Fibroblast of gingiva (primary cell): ENCODE measurements at regions not wholly inside any gene's neighbourhood (a gene's known extent, or its start where the extent isn't known, plus 50 kb on each side); places are given as distances from the start of the nearest gene placed in this dataset.
A peak's percentile ranks its signal among the peaks of the same experiment; 100 is the strongest.

Experiments
- DNase-seq: peaks from one replicate; pipeline ENCODE4 v3.0.0-alpha.2; 2011; ENCODE audit warnings: low read depth

GRCh38 chr15:38176155-38176554, 76.5 kb upstream of the SPRED1 start:
- peak; percentile 73 for DNase-seq

- DNase-seq: peak; percentile 70
Measured at GRCh38 chr15:38176691-38177090, 75.9 kb upstream of the SPRED1 start.

- DNase-seq: no peak
Measured at GRCh38 chr15:38182900-38183299, 69.7 kb upstream of the SPRED1 start.

GRCh38 chr15:38186507-38186906, 66.1 kb upstream of the SPRED1 start:
- no peak for DNase-seq

- DNase-seq: no peak
Measured at GRCh38 chr15:38187630-38188313, 64.9 kb upstream of the SPRED1 start.

GRCh38 chr15:38189671-38190295, 62.9 kb upstream of the SPRED1 start:
- no peak for DNase-seq

- DNase-seq: no peak
Measured at GRCh38 chr15:38190501-38190900, 62.1 kb upstream of the SPRED1 start.

- DNase-seq: no peak
Measured at GRCh38 chr15:38192496-38192895, 60.1 kb upstream of the SPRED1 start.

GRCh38 chr15:38193496-38193895, 59.1 kb upstream of the SPRED1 start:
- DNase-seq: peak; percentile 37

DNA sequence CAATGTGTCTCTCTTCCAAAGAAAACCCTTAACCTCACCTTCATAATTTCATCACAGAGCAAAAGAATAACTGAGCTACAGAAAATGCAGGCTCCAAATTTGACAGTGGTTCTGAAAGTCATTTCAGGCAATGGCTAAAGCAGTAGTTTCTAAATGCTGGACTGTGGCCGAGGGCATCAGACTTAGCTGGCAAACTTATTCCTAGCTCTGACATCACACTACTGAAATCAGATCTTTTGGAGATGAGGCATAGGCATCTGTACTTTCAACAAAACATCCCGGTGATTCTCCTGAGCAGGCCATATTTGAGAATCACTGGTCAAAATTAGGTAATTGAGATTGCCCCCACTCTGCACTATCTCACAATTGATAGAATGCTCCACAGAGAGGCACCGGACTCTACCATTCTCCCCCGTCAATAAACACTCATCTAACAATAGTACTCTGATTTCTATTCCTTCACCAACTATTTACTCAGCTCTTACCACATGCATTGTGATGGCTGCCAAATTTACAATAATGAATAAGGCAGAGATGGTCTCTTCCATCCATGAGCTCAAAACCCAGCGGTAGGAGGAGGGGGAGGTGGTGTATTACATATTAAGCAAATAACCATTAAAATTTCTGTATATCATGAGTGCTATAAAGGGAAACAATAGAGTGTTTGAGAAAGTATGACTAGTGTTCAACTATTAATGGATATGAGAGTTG, 57.3 kb upstream of the SPRED1 start:
- DNase-seq: peak; percentile 86

GRCh38 chr15:38196076-38196475, 56.6 kb upstream of the SPRED1 start:
- peak; percentile 72 for DNase-seq

GRCh38 chr15:38197553-38197952, 55.1 kb upstream of the SPRED1 start:
- no peak for DNase-seq

DNA sequence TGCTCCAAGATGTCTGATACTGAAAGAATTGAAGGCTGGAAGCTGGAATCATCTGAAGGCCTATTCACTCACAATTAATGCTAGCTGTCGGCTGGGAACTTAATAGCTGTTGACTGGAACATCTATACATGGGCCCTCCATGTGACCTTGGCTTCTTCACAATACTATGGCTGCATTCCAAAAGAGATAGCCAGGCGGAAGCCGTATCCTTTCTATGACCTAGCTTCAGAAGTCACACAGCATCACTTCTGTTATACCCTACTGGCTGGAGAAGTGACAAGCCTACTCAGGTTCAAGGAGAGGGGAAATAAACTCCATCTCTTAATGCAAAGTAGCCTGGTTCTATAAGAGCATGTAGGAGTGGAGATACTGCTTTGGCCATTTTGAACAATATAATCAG, 50.9 kb upstream of the SPRED1 start:
- DNase-seq: no peak

- peak; percentile 26 for DNase-seq
Measured at GRCh38 chr15:38202361-38202760, 50.3 kb upstream of the SPRED1 start.
